NB4 (cell line): ENCODE measurements at regions not wholly inside any gene's neighbourhood (a gene's known extent, or its start where the extent isn't known, plus 50 kb on each side); places are given as distances from the start of the nearest gene placed in this dataset.

Source experiments
- MYC ChIP-seq: IDR thresholded peaks from 2 replicates; pipeline ENCODE4 v1.6.1; 2011; ENCODE audit warnings: low read depth, low read length
- POLR2A ChIP-seq: IDR thresholded peaks from 2 replicates; pipeline ENCODE4 v1.6.1; 2011; ENCODE audit warnings: mild to moderate bottlenecking; ENCODE audit not compliant: insufficient read length; ENCODE audit errors: extremely low read depth
- TF ChIP-seq, protein P1 (sequence below): IDR thresholded peaks from one replicate; pipeline ENCODE4 v1.5.1; 2012; ENCODE audit warnings: low read depth, low read length
- TF ChIP-seq, protein P2 (sequence below): IDR thresholded peaks from 2 replicates; pipeline ENCODE4 v1.6.1; 2011; ENCODE audit warnings: low read depth, low read length

DNA sequence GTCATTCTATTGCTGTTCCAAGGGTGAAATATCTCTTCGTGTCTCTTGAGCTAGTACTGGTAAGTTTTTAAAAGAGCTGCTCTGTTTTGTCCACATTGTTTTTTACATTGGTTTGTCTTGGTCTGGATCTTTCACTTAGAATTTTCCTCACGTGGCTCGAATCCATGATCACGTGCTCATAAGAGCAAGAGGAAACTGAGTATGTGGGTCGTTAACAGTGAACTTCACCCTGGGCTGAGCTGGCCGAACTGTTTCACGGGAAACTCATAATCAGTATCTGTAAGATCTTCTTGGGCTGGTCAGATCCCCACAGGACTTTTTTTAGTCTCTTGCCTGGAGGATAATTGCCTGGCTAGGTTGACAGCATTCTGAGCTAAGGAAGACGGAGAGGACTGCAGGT, 77.8 kb upstream of the HELT start:
- TF ChIP-seq, protein P1, sequence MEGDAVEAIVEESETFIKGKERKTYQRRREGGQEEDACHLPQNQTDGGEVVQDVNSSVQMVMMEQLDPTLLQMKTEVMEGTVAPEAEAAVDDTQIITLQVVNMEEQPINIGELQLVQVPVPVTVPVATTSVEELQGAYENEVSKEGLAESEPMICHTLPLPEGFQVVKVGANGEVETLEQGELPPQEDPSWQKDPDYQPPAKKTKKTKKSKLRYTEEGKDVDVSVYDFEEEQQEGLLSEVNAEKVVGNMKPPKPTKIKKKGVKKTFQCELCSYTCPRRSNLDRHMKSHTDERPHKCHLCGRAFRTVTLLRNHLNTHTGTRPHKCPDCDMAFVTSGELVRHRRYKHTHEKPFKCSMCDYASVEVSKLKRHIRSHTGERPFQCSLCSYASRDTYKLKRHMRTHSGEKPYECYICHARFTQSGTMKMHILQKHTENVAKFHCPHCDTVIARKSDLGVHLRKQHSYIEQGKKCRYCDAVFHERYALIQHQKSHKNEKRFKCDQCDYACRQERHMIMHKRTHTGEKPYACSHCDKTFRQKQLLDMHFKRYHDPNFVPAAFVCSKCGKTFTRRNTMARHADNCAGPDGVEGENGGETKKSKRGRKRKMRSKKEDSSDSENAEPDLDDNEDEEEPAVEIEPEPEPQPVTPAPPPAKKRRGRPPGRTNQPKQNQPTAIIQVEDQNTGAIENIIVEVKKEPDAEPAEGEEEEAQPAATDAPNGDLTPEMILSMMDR: no peak
- TF ChIP-seq POLR2A (no peak), MYC (no peak)
- TF ChIP-seq, protein P2, sequence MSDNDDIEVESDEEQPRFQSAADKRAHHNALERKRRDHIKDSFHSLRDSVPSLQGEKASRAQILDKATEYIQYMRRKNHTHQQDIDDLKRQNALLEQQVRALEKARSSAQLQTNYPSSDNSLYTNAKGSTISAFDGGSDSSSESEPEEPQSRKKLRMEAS: no peak
